Right atrium auricular region (tissue), 2 donors: ENCODE measurements at regions not wholly inside any gene's neighbourhood (a gene's known extent, or its start where the extent isn't known, plus 50 kb on each side); places are given as distances from the start of the nearest gene placed in this dataset.
"Not testable (repeated sequence)": the region's sequence is repeated elsewhere in the genome, so short reads cannot be mapped to it uniquely, and the experiment has no call there.

Experiments
- DNase-seq: peaks from one replicate; pipeline ENCODE4 v3.0.0-alpha.2; 2019; ENCODE audit warnings: low spot score
- H3K27ac ChIP-seq, 2 donors: fragments of 200-600 bp; sonication (generic); 1 replicate in 1 of 2; 2 replicates in 1 of 2; pipeline ENCODE4 v1.5.1; 2016 to 2019
- H3K27me3 ChIP-seq, 2 donors: fragments of 200-600 bp; sonication (generic); one replicate each; pipeline versions ENCODE4 v1.5.1 to v1.6.0; 2017 to 2019
- H3K36me3 ChIP-seq: fragments of 200-600 bp; sonication (generic); one replicate; pipeline ENCODE4 v1.5.1; 2016
- H3K4me1 ChIP-seq, 2 donors: fragments of 200-600 bp; sonication (generic); one replicate each; pipeline versions ENCODE4 v1.5.1 to v1.6.0; 2017 to 2019
- H3K4me3 ChIP-seq, 2 donors: fragments of 200-600 bp; sonication (generic); 1 replicate in 1 of 2; 2 replicates in 1 of 2; pipeline ENCODE4 v1.5.1; 2017 to 2019; ENCODE audit warnings: mild to moderate bottlenecking in 1 of 2, moderate library complexity in 1 of 2
- H3K9me3 ChIP-seq, 2 donors: fragments of 200-600 bp; sonication (generic); one replicate each; pipeline ENCODE4 v1.5.1; 2019
- TF ChIP-seq, protein P1 (sequence below), 2 donors: fragments of 200-600 bp; sonication (generic); IDR thresholded peaks; one replicate each; pipeline ENCODE4 v1.5.1; 2019; ENCODE audit warnings: antibody characterized with exemption in 2 of 2

DNA sequence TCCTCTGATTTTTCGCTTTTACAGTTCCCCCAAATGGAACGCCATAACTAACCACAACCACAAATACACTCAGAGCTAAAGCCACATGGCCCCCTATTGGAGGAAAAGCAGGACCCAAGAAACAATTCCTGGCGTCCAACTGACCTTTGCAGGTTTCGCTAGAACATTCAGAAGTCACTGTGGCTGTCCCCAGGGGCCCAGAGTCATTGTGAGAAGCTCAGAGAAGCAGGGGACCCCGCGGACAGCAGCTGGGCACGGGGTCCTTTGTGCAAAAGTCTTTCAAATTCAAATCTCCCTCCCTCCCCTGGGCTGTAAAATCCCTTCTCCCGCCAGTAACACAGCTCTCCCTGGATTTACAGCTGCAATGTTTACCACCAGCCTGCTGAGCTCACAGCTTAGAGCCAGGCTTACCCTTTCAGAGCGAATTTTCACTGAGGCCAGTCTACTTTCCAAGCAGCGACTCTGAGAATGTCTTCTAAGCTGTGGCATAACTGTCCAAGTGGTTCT lies 214.8 kb downstream of the CRLF2 start:
- Histone ChIP-seq H3K9me3 (no peaks in the 10 kb centered on the region), H3K36me3 (no peaks in the 10 kb centered on the region), H3K4me3 (no peak overlapping the region), H3K27ac (no peak overlapping the region), H3K27me3 (no peaks in the 10 kb centered on the region), H3K4me1 (no peaks in the 10 kb centered on the region)
- TF ChIP-seq, protein P1, sequence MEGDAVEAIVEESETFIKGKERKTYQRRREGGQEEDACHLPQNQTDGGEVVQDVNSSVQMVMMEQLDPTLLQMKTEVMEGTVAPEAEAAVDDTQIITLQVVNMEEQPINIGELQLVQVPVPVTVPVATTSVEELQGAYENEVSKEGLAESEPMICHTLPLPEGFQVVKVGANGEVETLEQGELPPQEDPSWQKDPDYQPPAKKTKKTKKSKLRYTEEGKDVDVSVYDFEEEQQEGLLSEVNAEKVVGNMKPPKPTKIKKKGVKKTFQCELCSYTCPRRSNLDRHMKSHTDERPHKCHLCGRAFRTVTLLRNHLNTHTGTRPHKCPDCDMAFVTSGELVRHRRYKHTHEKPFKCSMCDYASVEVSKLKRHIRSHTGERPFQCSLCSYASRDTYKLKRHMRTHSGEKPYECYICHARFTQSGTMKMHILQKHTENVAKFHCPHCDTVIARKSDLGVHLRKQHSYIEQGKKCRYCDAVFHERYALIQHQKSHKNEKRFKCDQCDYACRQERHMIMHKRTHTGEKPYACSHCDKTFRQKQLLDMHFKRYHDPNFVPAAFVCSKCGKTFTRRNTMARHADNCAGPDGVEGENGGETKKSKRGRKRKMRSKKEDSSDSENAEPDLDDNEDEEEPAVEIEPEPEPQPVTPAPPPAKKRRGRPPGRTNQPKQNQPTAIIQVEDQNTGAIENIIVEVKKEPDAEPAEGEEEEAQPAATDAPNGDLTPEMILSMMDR (IDR thresholded peaks at IDR 0.05), result no peak
- DNase-seq, result no peak

- Histone ChIP-seq H3K4me1 (no peaks in the 10 kb centered on the region), H3K27me3 (no peaks in the 10 kb centered on the region), H3K36me3 (no peaks in the 10 kb centered on the region), H3K9me3 (no peaks in the 10 kb centered on the region), H3K4me3 (no peak overlapping the region), H3K27ac (no peak overlapping the region)
- TF ChIP-seq, protein P1 (IDR thresholded peaks at IDR 0.05), result no peak
- DNase-seq, result no peak
Observed at GRCh38 chrX:994780-995179, 217.7 kb downstream of the CRLF2 start.

GRCh38 chrX:989959-990510 lies 222.4 kb downstream of the CRLF2 start:
- peak overlapping the region; percentile 19 to 39 for H3K27ac ChIP-seq

DNA sequence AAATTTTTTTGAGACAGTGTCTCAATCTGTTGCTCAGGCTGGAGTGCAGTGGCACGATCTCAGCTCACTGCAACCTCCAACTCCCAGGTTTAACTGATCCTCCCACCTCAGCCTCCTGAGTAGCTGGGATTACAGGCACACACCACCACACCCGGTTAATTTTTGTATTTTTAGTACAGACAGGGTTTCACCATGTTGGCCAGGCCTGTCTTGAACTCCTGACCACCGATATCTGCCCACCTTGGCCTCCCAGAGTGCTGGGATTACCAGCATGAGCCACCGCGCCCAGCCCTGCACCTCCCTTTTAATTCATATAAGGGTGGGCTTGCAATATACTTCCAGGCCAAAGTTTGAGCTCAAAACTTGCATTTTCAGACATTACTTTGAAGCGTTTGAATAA lies 223.9 kb downstream of the CRLF2 start:
- not testable (repeated sequence) for H3K36me3 ChIP-seq, H3K27me3 ChIP-seq, H3K27ac ChIP-seq, H3K9me3 ChIP-seq, H3K4me1 ChIP-seq, H3K4me3 ChIP-seq, DNase-seq

More at GRCh38 chrX:989959-990510, 222.4 kb downstream of the CRLF2 start:
- Histone ChIP-seq H3K4me3 (peak overlapping the region; percentile 23 to 41), H3K4me1 (peaks cover 0 to 6% of the 10 kb centered on the region in 2 donors), H3K27me3 (no peaks in the 10 kb centered on the region), H3K36me3 (no peaks in the 10 kb centered on the region), H3K9me3 (no peaks in the 10 kb centered on the region)
- peak; percentile 94 for DNase-seq
- TF ChIP-seq, protein P1 (IDR thresholded peaks at IDR 0.05), result no peak

DNA sequence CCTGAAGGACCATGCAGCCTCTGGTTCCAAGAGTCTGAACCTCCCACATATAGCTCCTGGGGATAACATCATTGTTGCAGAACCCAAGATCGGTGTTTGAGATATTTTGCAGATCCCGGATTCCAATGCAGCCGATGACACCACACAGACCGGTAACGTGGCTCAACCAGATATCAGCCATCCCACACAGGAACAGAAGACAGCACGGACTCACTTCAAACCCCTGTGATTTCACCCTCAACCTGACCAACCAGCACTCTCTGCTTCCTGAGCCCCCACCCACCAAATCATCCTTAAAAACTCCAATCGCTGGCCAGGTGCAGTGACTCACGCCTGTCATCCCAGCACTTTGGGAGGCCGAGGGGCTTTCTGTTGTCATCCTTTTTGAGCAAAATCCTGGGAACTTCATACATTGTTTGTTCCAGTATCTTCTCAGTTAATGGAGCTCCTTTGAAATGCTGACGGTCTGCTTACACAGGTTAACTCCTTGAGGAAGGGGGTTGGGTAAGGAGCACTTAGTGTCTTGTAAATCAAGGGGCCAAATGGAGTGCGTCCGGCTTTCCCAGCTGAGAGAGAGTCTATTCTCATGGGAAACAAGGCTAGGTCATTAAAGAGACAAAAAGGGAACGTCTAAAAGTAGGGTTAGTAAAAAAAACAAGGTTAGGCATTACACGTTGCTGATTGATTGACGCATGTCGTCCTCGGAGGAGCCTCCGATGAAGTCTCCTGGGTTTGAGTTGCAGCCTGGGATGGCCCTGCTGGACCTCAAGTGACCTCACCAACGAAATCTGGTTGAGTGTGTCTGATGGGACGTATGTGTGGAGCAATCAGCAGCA lies 230.4 kb downstream of the CRLF2 start:
- peaks cover 0 to 17% of the 10 kb centered on the region in 2 donors for H3K9me3 ChIP-seq
- H3K27me3 ChIP-seq, result no peaks in the 10 kb centered on the region
- H3K36me3 ChIP-seq, result no peaks in the 10 kb centered on the region
- no peak overlapping the region for H3K4me3 ChIP-seq
- H3K27ac ChIP-seq, result no peak overlapping the region
- no peak for DNase-seq
- TF ChIP-seq, protein P1 (IDR thresholded peaks at IDR 0.05), result no peak
- H3K4me1 ChIP-seq, result no peaks in the 10 kb centered on the region

DNA sequence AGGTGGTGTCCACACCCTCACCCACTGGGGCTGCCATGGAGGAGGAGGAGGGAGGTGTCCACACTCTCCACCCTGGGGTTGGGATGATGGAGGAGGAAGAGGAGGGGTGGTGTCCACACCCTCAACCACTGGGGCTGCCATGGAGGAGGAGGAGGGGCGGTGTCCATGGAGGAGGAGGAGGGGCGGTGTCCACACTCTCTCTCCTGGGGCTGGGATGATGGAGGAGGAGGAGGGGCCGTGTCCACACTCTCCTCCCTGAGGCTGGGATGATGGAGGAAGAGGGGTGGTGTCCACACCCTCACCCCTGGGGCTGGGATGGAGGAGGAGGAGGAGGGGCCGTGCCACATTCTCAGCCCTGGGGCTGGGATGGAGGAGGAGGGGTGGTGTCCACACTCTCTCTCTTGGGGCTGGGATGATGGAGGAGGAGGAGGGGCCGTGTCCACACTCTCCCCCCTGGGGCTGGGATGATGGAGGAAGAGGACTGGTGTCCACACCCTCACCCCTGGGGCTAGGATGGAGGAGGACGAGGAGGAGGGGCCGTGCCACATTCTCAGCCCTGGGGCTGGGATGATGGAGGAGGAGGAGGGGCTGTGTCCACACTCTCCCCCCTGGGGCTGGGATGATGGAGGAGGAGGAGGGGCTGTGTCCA lies 231.7 kb downstream of the CRLF2 start:
- no peaks in the 10 kb centered on the region for H3K4me1 ChIP-seq
- H3K4me3 ChIP-seq, result no peak overlapping the region
- no peaks in the 10 kb centered on the region for H3K36me3 ChIP-seq
- H3K9me3 ChIP-seq, result peaks cover 0 to 22% of the 10 kb centered on the region in 2 donors
- no peaks in the 10 kb centered on the region for H3K27me3 ChIP-seq
- H3K27ac ChIP-seq, result no peak overlapping the region
- TF ChIP-seq, protein P1 (IDR thresholded peaks at IDR 0.05), result no peak
- DNase-seq, result no peak

- H3K27me3 ChIP-seq, H3K4me3 ChIP-seq, H3K36me3 ChIP-seq, H3K4me1 ChIP-seq, DNase-seq, H3K27ac ChIP-seq: not testable (repeated sequence)
- peaks cover 0 to 19% of the 10 kb centered on the region in 2 donors for H3K9me3 ChIP-seq
Observed at GRCh38 chrX:979127-979526, 233.3 kb downstream of the CRLF2 start.
